Skeletal muscle tissue (tissue), 3 donors: ENCODE measurements at regions not wholly inside any gene's neighbourhood (a gene's known extent, or its start where the extent isn't known, plus 50 kb on each side); places are given as distances from the start of the nearest gene placed in this dataset.
A peak's percentile ranks its signal among the peaks of the same experiment; 100 is the strongest.

Source experiments
- H3K27ac ChIP-seq: one replicate; pipeline ENCODE4 v1.7.0; 2013; ENCODE audit warnings: mild to moderate bottlenecking, low read depth, low read length, inconsistent platforms
- H3K27me3 ChIP-seq, 3 donors: one replicate each; pipeline ENCODE4 v1.7.0; 2013; ENCODE audit warnings: low read length in 3 of 3; ENCODE audit not compliant: control insufficient read depth in 3 of 3, insufficient read depth in 3 of 3
- H3K36me3 ChIP-seq, 3 donors: one replicate each; pipeline ENCODE4 v1.7.0; 2013; ENCODE audit warnings: low read length in 3 of 3; ENCODE audit not compliant: control insufficient read depth in 3 of 3, insufficient read depth in 3 of 3
- H3K4me1 ChIP-seq, 3 donors: one replicate each; pipeline ENCODE4 v1.7.0; 2013; ENCODE audit warnings: low read length in 3 of 3, mild to moderate bottlenecking in 3 of 3; ENCODE audit not compliant: control insufficient read depth in 3 of 3, insufficient read depth in 3 of 3
- H3K4me3 ChIP-seq, 3 donors: one replicate each; pipeline ENCODE4 v1.7.0; 2013; ENCODE audit warnings: low read length in 3 of 3
- H3K9ac ChIP-seq, 3 donors: one replicate each; pipeline ENCODE4 v1.7.0; 2013; ENCODE audit warnings: low read length in 3 of 3, mild to moderate bottlenecking in 3 of 3, moderate library complexity in 2 of 3, low read depth in 1 of 3
- H3K9me3 ChIP-seq, 3 donors: one replicate each; pipeline ENCODE4 v1.7.0; 2013; ENCODE audit warnings: low read length in 3 of 3; ENCODE audit not compliant: control insufficient read depth in 3 of 3
- donor health status: Osteomylitis.

GRCh38 chr13:40334616-40335015, 331.8 kb downstream of the FOXO1 start:
- Histone ChIP-seq H3K4me3 (no peak overlapping the region), H3K36me3 (no peaks in the 10 kb centered on the region), H3K27me3 (no peaks in the 10 kb centered on the region), H3K27ac (no peak overlapping the region), H3K9me3 (no peaks in the 10 kb centered on the region), H3K9ac (no peak overlapping the region), H3K4me1 (peaks cover 2 to 14% (median 14%) of the 10 kb centered on the region in 3 donors)

DNA sequence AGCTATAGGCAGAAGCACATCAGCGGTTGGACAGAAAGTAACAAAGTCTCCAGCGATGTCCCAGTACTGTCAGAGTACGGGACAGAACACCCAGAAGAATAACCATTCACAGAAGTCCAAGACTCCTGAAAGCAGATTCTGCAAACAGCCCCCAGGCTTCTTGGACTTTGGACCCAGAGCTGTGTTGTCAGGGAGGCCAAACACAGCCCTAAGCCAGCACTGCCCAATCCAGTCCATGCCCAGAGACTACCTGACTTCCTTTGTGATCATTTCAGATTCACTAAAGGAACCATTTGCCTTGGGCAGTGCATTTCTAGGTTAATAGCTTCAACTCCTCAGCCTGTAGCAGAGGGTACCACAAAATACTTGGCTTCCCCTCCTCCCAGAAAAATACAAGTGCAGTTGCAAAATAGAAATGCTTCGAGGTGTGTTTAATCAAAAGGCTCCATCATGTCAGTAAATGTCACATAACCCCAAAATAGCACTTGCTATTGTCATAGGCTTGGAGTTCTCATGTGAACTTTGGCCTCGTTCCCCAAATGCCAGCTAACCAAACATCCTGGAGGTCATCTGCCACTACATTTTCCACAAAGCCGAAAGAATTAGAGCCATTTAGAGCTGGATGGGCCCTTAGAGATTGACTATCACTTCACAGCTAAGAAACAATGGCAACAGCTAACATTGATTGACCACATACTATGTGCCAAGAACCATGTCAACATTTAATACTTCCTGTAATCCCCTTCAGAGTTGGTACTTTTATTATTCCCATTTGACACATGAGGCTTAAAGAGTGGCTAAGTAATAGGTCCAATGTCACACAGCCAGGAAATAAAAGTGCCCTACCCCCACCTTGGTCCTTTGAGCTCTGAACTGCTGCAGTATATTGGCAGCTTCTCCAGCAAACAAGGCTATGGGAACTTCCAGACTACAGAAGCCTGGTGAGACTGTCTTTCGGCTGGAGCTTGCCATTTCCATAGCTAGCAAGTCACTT, 329.9 kb downstream of the FOXO1 start:
- H3K4me3 ChIP-seq, result no peak overlapping the region
- peaks cover 2 to 17% (median 17%) of the 10 kb centered on the region in 3 donors for H3K4me1 ChIP-seq
- H3K27ac ChIP-seq, result peak overlapping the region; percentile 20
- H3K9ac ChIP-seq, result no peak overlapping the region
- no peaks in the 10 kb centered on the region for H3K9me3 ChIP-seq
- H3K36me3 ChIP-seq, result no peaks in the 10 kb centered on the region
- no peaks in the 10 kb centered on the region for H3K27me3 ChIP-seq

GRCh38 chr13:40337651-40338050, 328.8 kb downstream of the FOXO1 start:
- Histone ChIP-seq H3K27me3 (no peaks in the 10 kb centered on the region), H3K4me1 (peaks cover 2 to 25% (median 21%) of the 10 kb centered on the region in 3 donors), H3K9me3 (no peaks in the 10 kb centered on the region), H3K27ac (no peak overlapping the region), H3K36me3 (no peaks in the 10 kb centered on the region), H3K4me3 (no peak overlapping the region), H3K9ac (no peak overlapping the region)

DNA sequence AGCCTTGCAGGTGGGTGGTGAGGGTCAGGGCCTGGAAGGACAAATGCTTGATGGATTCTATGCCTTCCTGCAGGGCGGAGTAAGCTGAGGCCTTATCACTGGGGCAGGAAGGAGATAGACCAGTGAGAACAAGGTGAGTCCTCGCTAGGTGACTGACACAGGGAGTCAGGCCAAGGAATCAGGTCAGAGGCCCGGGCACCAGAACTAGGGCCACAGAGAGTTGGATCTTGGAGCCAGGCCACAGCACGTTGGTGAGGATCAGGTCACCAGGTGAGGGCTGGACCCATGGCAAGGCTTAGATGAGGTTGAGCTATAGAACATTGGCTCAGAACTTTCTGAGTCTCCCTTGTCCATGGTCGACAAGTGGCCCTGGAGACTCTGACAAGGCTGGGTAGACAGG, 328.2 kb downstream of the FOXO1 start:
- no peaks in the 10 kb centered on the region for H3K9me3 ChIP-seq
- H3K9ac ChIP-seq, result no peak overlapping the region
- no peaks in the 10 kb centered on the region for H3K27me3 ChIP-seq
- no peak overlapping the region for H3K27ac ChIP-seq
- H3K4me3 ChIP-seq, result no peak overlapping the region
- peaks cover 2 to 31% (median 25%) of the 10 kb centered on the region in 3 donors for H3K4me1 ChIP-seq
- H3K36me3 ChIP-seq, result no peaks in the 10 kb centered on the region

GRCh38 chr13:40340368-40341095, 325.9 kb downstream of the FOXO1 start:
- H3K27me3 ChIP-seq, result no peaks in the 10 kb centered on the region
- H3K4me3 ChIP-seq, result no peak overlapping the region
- H3K36me3 ChIP-seq, result no peaks in the 10 kb centered on the region
- no peaks in the 10 kb centered on the region for H3K9me3 ChIP-seq
- no peak overlapping the region for H3K9ac ChIP-seq
- peaks cover 16 to 51% (median 43%) of the 10 kb centered on the region in 3 donors for H3K4me1 ChIP-seq
- no peak overlapping the region for H3K27ac ChIP-seq

- no peak overlapping the region for H3K4me3 ChIP-seq
- H3K9me3 ChIP-seq, result no peaks in the 10 kb centered on the region
- no peak overlapping the region for H3K9ac ChIP-seq
- H3K27ac ChIP-seq, result no peak overlapping the region
- H3K4me1 ChIP-seq, result peaks cover 16 to 49% (median 44%) of the 10 kb centered on the region in 3 donors
- no peaks in the 10 kb centered on the region for H3K27me3 ChIP-seq
- no peaks in the 10 kb centered on the region for H3K36me3 ChIP-seq
Observed at GRCh38 chr13:40341096-40341471, 325.4 kb downstream of the FOXO1 start.

- Histone ChIP-seq H3K36me3 (no peaks in the 10 kb centered on the region), H3K4me3 (no peak overlapping the region), H3K27ac (no peak overlapping the region), H3K4me1 (peaks cover 16 to 45% (median 39%) of the 10 kb centered on the region in 3 donors), H3K9me3 (no peaks in the 10 kb centered on the region), H3K27me3 (no peaks in the 10 kb centered on the region), H3K9ac (no peak overlapping the region)
Observed at GRCh38 chr13:40341501-40341900, 324.9 kb downstream of the FOXO1 start.

DNA sequence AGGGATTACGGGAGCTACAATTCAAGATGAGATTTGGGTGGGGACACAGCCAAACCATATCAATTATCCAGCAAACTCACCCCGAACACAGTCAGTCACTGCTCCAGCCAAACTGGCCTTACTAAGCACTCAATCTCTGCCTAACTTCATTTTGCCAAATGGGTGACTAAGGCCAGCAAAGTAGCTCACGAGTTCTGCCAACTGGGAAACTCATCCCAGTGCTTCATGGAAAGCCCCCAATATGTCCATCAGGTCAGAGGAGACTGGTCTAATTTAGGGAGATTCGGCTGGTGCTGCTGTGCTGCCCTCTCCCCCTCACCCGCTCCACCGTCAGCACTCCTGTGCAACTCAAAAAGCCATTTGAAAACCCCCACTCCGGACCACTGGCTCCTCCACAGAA, 324.0 kb downstream of the FOXO1 start:
- H3K9ac ChIP-seq, result no peak overlapping the region
- no peaks in the 10 kb centered on the region for H3K27me3 ChIP-seq
- H3K36me3 ChIP-seq, result no peaks in the 10 kb centered on the region
- peak overlapping the region; percentile 39 for H3K27ac ChIP-seq
- H3K4me1 ChIP-seq, result peaks cover 13 to 37% (median 32%) of the 10 kb centered on the region in 3 donors
- H3K9me3 ChIP-seq, result no peaks in the 10 kb centered on the region
- H3K4me3 ChIP-seq, result no peak overlapping the region

- no peaks in the 10 kb centered on the region for H3K36me3 ChIP-seq
- no peak overlapping the region for H3K4me3 ChIP-seq
- no peak overlapping the region for H3K9ac ChIP-seq
- H3K9me3 ChIP-seq, result no peaks in the 10 kb centered on the region
- no peaks in the 10 kb centered on the region for H3K27me3 ChIP-seq
- peak overlapping the region; percentile 39 for H3K27ac ChIP-seq
- peaks cover 13 to 37% (median 32%) of the 10 kb centered on the region in 3 donors for H3K4me1 ChIP-seq
Observed at GRCh38 chr13:40342901-40343300, 323.5 kb downstream of the FOXO1 start.
